B cell (primary cell): ENCODE measurements at regions not wholly inside any gene's neighbourhood (a gene's known extent, or its start where the extent isn't known, plus 50 kb on each side); places are given as distances from the start of the nearest gene placed in this dataset.

Source experiments
- ATAC-seq: fragments of 200-7000 bp; cut with Tn5 transposase; one replicate; pipeline ENCODE4 v1.10.0; 2021; ENCODE audit warnings: low read depth, mild to moderate bottlenecking, moderate number of reproducible peaks, moderate library complexity
- CTCF ChIA-PET: fragments of 350-600 bp; sonication (Branson Sonifier 250); formaldehyde crosslinking; loops from one replicate; lab custom pipeline; 2021; ENCODE audit warnings: antibody characterized with exemption, inconsistent platforms; lab: Charles Lee
- POLR2A ChIA-PET: fragments of 350-600 bp; sonication (Branson Sonifier 250); formaldehyde crosslinking; loops from one replicate; lab custom pipeline; 2021; ENCODE audit warnings: antibody characterized with exemption; lab: Charles Lee
- DNase-seq: peaks from one replicate; pipeline ENCODE4 v3.0.0; 2013
- H2AFZ ChIP-seq: 2 replicates; pipeline ENCODE4 v1.6.1; 2012; ENCODE audit warnings: mild to moderate bottlenecking, low read depth, low read length; ENCODE audit not compliant: insufficient read depth, poor library complexity, severe bottlenecking
- H3K27ac ChIP-seq, 2 donors: 1 replicate in 1 of 2; 2 replicates in 1 of 2; pipeline ENCODE4 v1.5.1; 2012 to 2013; ENCODE audit warnings: low read length in 2 of 2, mild to moderate bottlenecking in 2 of 2, moderate library complexity in 1 of 2
- H3K27me3 ChIP-seq, 4 experiments: fragments of 200-600 bp in 1 of 4; sonication (generic) in 1 of 4; replicated peaks in 1 of 4; 1 replicate in 2 of 4; 2 replicates in 2 of 4; pipeline versions ENCODE4 v1.6.1 to v1.7.0; 2013 to 2016; ENCODE audit warnings: low read length in 3 of 4, mild to moderate bottlenecking in 2 of 4, mixed read lengths in 1 of 4, moderate library complexity in 1 of 4; ENCODE audit not compliant: insufficient read depth in 4 of 4, control insufficient read depth in 3 of 4; ENCODE audit errors: control extremely low read depth in 1 of 4
- H3K36me3 ChIP-seq, 2 experiments: replicated peaks in 1 of 2; 1 replicate in 1 of 2; 2 replicates in 1 of 2; pipeline versions ENCODE4 v1.6.1 to v1.7.1; 2013; ENCODE audit warnings: low read length in 1 of 2; ENCODE audit not compliant: insufficient read depth in 2 of 2, control insufficient read depth in 1 of 2; ENCODE audit errors: control extremely low read depth in 1 of 2, extremely low read depth in 1 of 2
- H3K4me1 ChIP-seq, 2 donors: fragments of 200-600 bp in 1 of 2; sonication (generic) in 1 of 2; 1 replicate in 1 of 2; 2 replicates in 1 of 2; pipeline versions ENCODE4 v1.5.1 to v1.6.1; 2013 to 2017; ENCODE audit warnings: low read length in 2 of 2; ENCODE audit not compliant: control insufficient read depth in 2 of 2, insufficient read depth in 2 of 2
- H3K4me2 ChIP-seq: replicated peaks from 2 replicates; pipeline ENCODE3; 2012; ENCODE audit warnings: mild to moderate bottlenecking, low read depth, low read length; ENCODE audit not compliant: poor library complexity, severe bottlenecking
- H3K4me3 ChIP-seq, 5 experiments: fragments of 200-600 bp in 1 of 5; sonication (generic) in 1 of 5; 1 replicate in 3 of 5; 2 replicates in 2 of 5; pipeline versions ENCODE4 v1.5.1 to v1.7.0; 2011 to 2016; ENCODE audit warnings: low read length in 4 of 5, mild to moderate bottlenecking in 4 of 5, low read depth in 2 of 5, control low read depth in 1 of 5, moderate library complexity in 1 of 5; ENCODE audit not compliant: insufficient read depth in 1 of 5; ENCODE audit errors: control extremely low read depth in 1 of 5, extremely low read depth in 1 of 5
- H3K79me2 ChIP-seq: fragments of 200-600 bp; sonication (generic); one replicate; pipeline ENCODE4 v1.6.0; 2016; ENCODE audit warnings: low read length; ENCODE audit not compliant: control insufficient read depth, insufficient read depth
- H3K9ac ChIP-seq: fragments of 200-600 bp; sonication (generic); 2 replicates; pipeline ENCODE4 v1.6.1; 2017; ENCODE audit warnings: mild to moderate bottlenecking, low read length, moderate library complexity
- H3K9me3 ChIP-seq, 3 donors: one replicate each; pipeline versions ENCODE4 v1.6.1 to v1.7.1; 2013; ENCODE audit warnings: low read length in 2 of 3; ENCODE audit not compliant: control insufficient read depth in 2 of 3, insufficient read depth in 1 of 3; ENCODE audit errors: control extremely low read depth in 1 of 3
- H4K20me1 ChIP-seq: 2 replicates; pipeline ENCODE4 v1.6.0; 2012; ENCODE audit warnings: mild to moderate bottlenecking, low read length; ENCODE audit not compliant: insufficient read depth, control insufficient read depth, poor library complexity, severe bottlenecking
- H3K27ac Mint-ChIP-seq: one replicate; pipeline ENCODE4 v1.8.0; 2021; ENCODE audit warnings: mixed read lengths
- H3K27me3 Mint-ChIP-seq: one replicate; pipeline ENCODE4 v1.8.0; 2021; ENCODE audit warnings: mixed read lengths
- H3K4me1 Mint-ChIP-seq: one replicate; pipeline ENCODE4 v1.8.0; 2021; ENCODE audit warnings: mixed read lengths
- H3K4me3 Mint-ChIP-seq: one replicate; pipeline ENCODE4 v1.8.0; 2021; ENCODE audit warnings: mixed read lengths
- H3K9me3 Mint-ChIP-seq: one replicate; pipeline ENCODE4 v1.8.0; 2022; ENCODE audit warnings: mixed read lengths; ENCODE audit not compliant: insufficient read depth
- EZH2 ChIP-seq: IDR thresholded peaks from 2 replicates; pipeline ENCODE4 v1.6.1; 2012; ENCODE audit warnings: borderline replicate concordance, low read depth, mild to moderate bottlenecking, moderate library complexity, low read length; ENCODE audit not compliant: insufficient read depth, poor library complexity, severe bottlenecking
- WGBS: methylation state at CpG from one replicate; pipeline ENCODE4 v1.1.5; 2013; ENCODE audit warnings: missing lambda C conversion rate; ENCODE audit not compliant: insufficient coverage; 5-methylcytosine and 5-hydroxymethylcytosine counted together
- intact Hi-C: fragments of 100-400 bp; cut with micrococcal nuclease; formaldehyde crosslinking; loops from one replicate; pipeline ENCODE4 v1.10.0; 2022
- TF ChIP-seq, protein P1 (sequence below): fragments of 200-600 bp; IDR thresholded peaks from one replicate; pipeline ENCODE4 v1.8.0; 2022; ENCODE audit warnings: antibody characterized with exemption, mild to moderate bottlenecking

DNA sequence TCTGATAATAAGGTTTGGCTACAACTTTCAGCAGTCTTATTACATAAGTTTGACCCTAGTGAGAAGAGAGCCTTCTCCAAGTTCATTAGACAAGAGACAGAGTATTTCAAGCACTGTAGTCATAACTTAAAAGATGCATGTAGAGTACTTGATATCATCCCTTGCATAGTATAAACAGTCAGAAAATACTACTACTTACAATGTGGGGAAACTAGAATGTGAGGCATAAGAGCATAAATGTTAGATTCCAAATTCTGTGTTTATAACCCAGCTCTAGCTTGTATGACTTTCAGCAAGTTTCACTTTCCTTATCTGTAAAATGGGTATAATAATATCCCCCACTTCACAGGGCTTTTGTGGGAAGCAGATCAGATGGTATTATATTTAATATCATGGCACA is 56.8 kb upstream of the TMEM200A start:
- ATAC-seq (no peak), DNase-seq (no peak)
- H3K27me3 ChIP-seq = no peaks in the 10 kb centered on the region
- Mint-ChIP-seq H3K4me3 (no peak overlapping the region), H3K27me3 (no peaks in the 10 kb centered on the region), H3K27ac (no peak overlapping the region), H3K9me3 (no peaks in the 10 kb centered on the region), H3K4me1 (peaks cover 5% of the 10 kb centered on the region)
- H3K9ac ChIP-seq = no peak overlapping the region
- no peak overlapping the region for H2AFZ ChIP-seq
- H3K79me2 ChIP-seq = no peaks in the 10 kb centered on the region
- H3K4me1 ChIP-seq = peaks cover 0 to 3% of the 10 kb centered on the region in 2 donors
- POLR2A ChIA-PET = no interaction called here
- H3K9me3 ChIP-seq = no peaks in the 10 kb centered on the region
- H3K4me2 ChIP-seq = no peak overlapping the region
- CTCF ChIA-PET = interaction anchor here (2.0 kb wide), 1 partner anchor 13 kb away, joined by 10 read pairs; no protein-coding TSS in a partner anchor
- intact Hi-C loops = no loop called here
- H3K36me3 ChIP-seq = no peaks in the 10 kb centered on the region
- no peak for TF ChIP-seq EZH2
- TF ChIP-seq, protein P1, sequence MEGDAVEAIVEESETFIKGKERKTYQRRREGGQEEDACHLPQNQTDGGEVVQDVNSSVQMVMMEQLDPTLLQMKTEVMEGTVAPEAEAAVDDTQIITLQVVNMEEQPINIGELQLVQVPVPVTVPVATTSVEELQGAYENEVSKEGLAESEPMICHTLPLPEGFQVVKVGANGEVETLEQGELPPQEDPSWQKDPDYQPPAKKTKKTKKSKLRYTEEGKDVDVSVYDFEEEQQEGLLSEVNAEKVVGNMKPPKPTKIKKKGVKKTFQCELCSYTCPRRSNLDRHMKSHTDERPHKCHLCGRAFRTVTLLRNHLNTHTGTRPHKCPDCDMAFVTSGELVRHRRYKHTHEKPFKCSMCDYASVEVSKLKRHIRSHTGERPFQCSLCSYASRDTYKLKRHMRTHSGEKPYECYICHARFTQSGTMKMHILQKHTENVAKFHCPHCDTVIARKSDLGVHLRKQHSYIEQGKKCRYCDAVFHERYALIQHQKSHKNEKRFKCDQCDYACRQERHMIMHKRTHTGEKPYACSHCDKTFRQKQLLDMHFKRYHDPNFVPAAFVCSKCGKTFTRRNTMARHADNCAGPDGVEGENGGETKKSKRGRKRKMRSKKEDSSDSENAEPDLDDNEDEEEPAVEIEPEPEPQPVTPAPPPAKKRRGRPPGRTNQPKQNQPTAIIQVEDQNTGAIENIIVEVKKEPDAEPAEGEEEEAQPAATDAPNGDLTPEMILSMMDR = no peak
- H3K27ac ChIP-seq = no peak overlapping the region
- H4K20me1 ChIP-seq = no peaks in the 10 kb centered on the region
- no peak overlapping the region for H3K4me3 ChIP-seq

DNA sequence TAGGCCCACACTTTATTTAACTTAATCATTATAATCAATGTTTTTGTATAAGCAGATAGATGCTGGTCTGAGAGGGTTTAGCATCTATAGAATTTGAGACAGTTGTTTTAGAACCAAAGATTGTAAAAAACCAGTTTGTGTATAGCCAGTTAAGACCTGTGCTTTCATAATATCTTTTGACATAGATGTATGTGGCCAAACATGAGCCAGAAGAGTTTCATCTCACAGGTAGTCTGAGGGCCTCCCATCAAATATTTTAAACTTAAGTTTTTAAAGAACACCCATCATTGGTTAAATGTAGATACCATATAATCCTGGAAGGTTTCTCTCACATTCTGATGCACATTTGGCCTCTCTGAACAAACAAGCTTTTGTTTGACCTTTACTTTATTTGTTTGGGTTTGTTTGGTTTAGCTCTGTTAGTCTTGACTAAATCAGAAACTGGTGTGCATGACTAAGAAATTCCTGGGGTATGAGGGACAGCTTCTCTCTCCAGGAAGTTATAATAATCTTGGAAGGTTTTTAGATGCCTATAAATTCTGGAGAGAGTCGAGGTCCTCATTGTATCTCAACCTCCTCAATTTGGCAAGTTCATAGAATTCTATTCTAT is 58.0 kb upstream of the TMEM200A start:
- Histone ChIP-seq H3K9ac (no peak overlapping the region), H2AFZ (no peak overlapping the region), H3K9me3 (no peaks in the 10 kb centered on the region), H3K4me2 (no peak overlapping the region), H3K4me1 (peaks cover 0 to 3% of the 10 kb centered on the region in 2 donors), H3K27me3 (no peaks in the 10 kb centered on the region), H3K4me3 (no peak overlapping the region), H3K79me2 (no peaks in the 10 kb centered on the region), H4K20me1 (no peaks in the 10 kb centered on the region), H3K27ac (no peak overlapping the region), H3K36me3 (no peaks in the 10 kb centered on the region)
- no peak for DNase-seq
- H3K9me3 Mint-ChIP-seq = no peaks in the 10 kb centered on the region
- WGBS = no CpG with 5 or more reads among the region's 1 CpG
- ChIA-PET POLR2A (no interaction called here), CTCF (interaction anchor here (0.9 to 2.4 kb wide), 4 partner anchors 9 to 17 kb away, joined by 3 to 10 read pairs (median 6); no protein-coding TSS in a partner anchor)
- H3K4me3 Mint-ChIP-seq = no peak overlapping the region
- H3K4me1 Mint-ChIP-seq = peaks cover 5% of the 10 kb centered on the region
- no peaks in the 10 kb centered on the region for H3K27me3 Mint-ChIP-seq
- ATAC-seq = no peak
- intact Hi-C loops = no loop called here
- no peak overlapping the region for H3K27ac Mint-ChIP-seq
- no peak for TF ChIP-seq EZH2
- TF ChIP-seq, protein P1 = no peak
